Activated naive CD8-positive, alpha-beta T cell treated with anti-CD3 and anti-CD28 coated beads, Interleukin-2, amount 50 U/mL, for 16 hours (primary cell): ENCODE measurements at regions not wholly inside any gene's neighbourhood (a gene's known extent, or its start where the extent isn't known, plus 50 kb on each side); places are given as distances from the start of the nearest gene placed in this dataset.

ENCODE experiments used
- DNase-seq: peaks from one replicate; pipeline ENCODE4 v3.0.0-alpha.2; 2020; ENCODE audit warnings: low read depth, low spot score

DNA sequence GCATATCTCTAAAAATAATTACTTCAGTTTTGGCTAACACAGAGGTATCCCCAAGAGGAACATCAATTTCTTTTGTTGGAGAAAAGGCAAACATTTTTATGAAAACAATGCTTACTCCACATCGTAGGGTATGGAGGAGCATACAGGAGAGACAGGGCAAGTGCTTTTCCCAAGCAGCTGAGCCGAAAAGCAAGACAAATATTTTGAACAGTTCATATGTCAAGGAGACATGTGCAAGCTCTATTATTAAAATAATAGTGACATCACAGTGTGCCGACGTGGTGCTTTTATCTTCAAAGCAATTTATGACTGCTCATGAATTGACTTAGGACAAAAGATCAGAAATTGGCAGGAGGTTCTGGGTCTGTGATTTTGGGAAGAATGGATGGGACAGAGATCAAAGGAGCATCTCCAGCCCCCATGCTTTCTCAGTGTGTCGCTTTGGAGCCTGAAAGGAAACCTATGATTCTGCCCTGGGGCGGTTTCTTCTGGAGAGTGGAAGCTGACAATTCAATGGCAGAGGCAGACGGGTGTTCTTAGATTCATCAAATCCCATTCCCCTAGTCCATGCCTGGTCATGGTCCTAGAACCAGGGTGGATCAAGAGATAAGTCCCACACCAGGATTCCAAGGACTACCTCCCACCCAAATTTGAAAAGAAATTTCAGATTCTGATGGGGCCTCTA, 97.1 kb downstream of the JCAD start:
- no peak for DNase-seq

DNA sequence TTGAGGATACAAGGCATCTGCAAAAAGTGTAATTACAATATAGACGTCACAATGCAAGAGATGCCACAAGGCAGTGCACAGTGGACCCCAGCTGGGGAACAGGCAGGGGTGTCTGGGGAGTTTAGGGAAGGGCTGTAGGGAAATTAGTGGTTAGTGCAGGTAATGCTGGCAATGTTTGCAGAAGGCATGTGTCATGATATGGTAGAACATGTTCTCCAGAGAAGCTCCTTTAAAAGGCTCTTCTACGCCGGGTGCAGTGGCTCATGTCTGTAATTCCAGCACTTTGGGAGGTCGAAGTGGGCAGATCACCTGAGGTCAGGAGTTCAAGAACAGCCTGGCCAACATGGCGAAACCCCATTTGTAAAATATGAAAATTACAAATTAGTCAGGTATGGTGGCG, 98.0 kb downstream of the JCAD start:
- DNase-seq = no peak

DNA sequence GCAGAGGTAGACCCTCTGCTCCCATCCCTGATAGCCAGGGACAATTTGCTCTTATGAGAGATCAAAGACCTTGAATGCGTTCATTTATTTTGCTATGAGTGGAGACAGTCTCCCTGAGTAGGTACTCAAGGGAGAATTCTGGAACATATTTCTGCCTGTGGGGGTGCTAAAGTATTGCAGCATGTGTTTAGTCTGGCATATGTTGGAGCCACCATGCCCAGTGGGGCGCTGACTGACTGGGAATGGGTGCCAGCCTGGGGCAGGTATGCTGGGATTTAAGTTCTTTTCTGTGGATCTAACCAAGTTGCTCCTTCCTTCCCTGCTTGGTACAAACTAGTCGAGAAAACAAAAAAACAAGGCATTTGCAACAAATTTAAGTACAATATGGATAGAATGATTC, 99.1 kb downstream of the JCAD start:
- DNase-seq = no peak

DNA sequence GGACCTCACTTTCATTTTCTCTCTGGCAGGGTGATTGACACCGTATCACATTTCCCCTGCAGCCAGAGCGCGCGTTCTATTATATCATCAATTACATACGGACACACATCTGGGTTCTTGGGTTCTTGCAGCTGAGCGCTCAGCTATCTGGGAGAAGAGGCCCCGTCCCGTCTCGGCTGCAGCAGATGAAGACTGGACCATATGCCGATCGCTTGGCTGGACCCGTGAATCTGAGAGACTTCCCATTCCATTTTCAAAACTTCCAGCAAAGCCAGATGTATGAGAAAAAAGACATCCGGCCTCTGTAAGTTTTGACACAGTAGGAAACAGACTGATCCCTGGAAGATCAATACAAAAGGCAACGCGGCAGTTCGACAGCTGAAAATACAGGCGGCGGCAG, 99.8 kb downstream of the JCAD start:
- DNase-seq = no peak

DNA sequence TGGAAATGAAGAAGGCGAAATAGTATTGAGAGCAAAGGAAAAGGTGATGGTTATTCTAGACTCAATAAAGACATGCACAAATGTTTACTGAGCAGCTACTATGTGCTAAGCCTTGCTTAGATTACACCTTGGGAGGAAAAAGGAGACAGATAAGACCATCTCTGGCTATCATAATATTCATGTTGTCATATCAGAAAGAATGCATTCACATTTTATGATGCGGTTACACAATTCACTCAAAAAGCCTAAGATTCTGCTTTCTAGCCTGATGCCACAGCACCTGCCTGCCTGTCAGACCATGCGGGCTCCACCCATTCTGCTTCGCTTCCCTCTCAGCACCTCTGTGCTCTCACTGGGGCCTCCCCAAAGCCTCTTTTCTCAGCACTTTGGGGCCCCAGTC, 100.9 kb downstream of the JCAD start:
- no peak for DNase-seq

DNA sequence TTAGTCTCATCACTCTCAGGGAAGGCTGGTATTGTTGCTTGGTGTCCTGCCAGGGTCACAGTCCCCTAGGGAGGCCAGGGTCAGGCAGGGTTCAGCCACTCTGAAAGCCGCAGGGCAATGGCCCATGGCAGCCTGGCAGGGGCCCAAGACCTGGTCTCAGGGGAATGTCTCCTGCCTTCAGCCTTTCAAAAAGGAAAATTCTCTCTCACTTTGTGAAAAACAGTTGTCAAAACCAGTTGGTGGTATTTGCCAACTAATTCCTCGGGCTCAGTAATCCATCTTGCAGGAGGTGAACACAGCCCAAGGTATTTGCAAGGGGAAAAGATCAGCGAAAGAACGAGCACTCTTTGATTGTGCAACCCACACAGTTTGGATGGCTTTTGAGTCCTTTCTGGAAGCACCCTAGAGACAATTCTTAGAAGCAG, 101.5 kb downstream of the JCAD start:
- DNase-seq = no peak

DNA sequence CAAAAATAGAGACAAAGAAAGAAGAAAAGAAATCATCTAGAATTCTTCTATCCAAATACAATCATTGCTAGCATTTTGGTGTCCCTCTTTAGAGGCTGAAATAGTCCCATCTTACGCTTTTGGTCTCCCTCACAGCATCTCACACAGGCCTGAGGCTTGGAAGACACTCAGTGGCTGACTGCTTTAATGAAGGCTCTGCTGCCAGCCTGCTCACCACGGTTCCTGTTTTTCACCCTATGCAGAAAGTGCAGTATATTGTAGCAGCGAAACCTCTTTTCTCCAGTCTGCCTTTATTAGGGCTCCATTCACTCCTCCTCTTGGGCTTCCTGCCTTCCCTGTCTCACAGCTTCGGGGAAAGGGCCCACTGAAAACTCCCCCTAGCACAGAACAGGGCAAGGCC, 102.2 kb downstream of the JCAD start:
- DNase-seq = no peak

DNA sequence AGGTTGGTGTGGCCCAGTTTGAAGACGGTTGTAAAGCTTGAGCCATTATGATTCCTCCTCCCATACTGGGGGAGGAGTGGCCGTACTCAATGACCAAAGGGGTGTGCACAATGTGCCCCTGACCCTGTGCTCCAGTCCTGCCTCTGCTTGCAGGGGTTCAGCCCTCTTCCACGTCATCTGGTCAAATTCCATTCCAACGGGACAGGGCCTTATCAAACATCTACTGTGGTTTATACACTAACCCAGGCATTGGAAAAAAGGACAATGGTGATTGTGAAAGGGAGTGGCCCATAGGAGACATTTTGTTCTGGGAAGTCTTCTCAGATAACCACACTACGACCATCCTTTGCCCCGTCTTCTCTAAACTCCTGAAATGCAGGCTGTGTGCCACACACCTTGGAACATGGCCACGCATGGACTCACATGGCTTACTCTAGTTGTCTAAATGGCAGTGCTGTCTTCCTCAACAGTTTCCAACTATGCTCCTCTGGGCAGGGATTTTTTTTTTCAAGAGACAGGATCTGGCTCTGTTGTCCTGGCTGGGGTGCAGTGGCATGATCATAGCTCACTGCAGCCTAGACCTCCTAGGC, 103.0 kb downstream of the JCAD start:
- no peak for DNase-seq

DNA sequence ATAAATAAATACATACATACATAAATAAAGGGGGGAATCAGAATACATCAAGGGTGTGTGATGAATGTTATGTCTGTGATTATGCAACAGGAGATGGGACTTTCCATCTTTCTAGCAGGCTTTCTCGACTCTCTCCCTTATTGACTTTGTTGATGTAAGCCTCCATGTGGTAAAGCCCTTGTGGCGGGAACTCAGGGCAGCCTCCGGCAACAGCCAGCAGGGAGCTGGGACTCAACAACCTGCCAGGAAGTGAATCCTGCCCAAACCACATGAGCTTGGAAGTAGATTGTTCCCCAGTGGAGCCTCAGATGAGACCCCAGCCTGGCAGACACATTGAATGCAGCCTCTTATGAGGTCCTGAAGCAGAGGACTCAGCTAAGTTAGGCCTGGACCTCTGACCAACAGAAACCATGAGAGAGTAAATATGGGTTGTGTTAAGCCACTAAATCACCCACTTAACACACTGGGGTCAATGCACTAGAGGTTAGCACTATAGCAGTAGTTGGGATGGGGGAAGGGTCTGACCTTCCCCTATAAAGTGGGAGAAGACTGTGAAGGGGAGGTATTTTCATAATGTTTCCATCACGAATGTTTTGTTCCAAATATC, 104.0 kb downstream of the JCAD start:
- DNase-seq = no peak

DNA sequence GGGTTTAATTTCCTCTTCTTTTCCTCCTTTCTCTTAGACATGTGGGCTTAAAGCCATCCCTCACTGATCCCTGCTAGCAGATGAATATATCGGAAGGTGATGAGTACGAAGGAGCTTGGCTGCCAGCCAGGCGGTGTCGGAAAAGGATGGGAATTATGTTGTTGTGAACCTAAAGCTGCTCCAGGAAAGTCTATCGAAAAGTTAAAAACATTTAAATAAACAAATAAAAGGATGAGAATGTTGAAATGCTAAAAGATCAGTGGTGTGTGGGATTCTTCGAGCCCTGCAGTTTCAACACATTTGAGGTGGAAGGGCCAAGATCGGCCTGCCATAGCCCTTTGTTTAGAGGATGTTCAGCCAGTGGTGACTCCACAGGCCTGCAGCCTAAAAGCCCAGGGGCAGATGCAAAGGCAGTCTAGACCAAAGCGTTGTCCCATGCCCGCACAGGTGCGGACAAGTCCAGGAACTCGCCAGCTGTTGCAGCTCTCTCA, 107.9 kb downstream of the JCAD start:
- DNase-seq = no peak

DNA sequence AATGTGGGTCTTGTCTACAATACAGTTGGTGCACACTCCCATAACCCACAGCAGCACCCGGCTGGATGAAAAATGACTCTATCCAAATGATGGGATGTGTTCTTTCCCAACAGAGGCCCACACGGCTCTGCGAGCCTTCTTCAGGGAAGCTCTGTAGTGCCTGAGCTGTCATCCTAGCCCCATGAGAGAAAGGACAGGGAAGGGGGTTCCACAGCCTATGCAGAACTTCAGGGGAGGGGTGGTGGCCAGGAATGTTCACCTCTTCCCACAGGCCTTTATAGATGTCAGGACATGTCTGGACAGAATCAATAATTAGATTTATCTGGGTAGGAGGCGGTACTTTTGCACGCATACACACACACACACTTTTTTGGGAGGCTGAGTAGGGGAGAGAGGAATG, 109.0 kb downstream of the JCAD start:
- DNase-seq = no peak

DNA sequence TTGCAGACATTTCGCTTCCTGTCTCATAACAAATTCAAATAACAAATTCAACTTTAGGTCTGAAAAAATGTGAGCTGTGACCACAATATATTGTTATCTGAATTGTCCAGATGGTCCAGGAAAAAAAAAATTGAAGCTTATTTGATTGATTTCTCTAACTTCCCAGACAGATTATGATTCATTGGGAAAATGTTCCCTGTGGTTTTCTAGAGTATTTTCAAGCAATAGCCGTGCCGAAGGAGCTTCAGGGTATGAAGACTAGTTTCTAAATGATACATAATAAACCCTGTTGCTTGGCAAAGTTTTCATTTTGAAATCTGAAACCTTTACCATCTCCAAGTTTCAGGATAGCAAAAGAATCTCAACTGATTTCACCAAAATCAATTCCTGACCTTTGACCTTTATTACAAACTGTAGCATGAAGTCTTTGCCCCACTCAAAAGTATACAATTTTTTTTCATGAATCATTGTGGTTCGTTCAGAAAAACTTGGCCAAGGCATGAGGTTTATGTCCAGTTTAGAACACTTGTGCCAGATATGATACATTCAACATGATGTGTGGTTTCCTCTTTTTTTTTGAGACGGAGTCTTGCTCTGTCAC, 109.9 kb downstream of the JCAD start:
- no peak for DNase-seq

DNA sequence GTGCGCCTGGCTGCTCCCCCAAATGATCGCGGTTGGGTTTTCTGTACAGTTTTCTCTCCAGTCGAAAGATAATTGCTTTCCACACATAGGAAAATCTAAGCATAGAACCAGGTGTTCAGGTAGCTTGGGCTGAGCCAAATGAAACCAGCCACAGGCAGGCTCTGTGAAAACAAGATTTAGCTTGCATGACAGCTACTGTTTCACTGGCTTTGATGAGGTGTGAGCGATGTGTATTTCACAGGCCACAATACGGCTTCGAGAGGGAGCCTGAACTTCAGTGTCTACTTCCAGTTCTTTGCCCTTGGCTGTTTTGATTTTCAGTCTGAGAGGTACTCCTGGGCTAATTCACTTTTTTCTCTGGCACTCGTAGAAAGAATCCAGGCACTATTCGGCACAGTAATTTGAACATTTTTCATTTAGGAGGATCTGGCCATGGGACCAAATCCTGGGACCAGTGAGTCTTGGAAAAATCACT, 110.5 kb downstream of the JCAD start:
- DNase-seq = no peak

DNA sequence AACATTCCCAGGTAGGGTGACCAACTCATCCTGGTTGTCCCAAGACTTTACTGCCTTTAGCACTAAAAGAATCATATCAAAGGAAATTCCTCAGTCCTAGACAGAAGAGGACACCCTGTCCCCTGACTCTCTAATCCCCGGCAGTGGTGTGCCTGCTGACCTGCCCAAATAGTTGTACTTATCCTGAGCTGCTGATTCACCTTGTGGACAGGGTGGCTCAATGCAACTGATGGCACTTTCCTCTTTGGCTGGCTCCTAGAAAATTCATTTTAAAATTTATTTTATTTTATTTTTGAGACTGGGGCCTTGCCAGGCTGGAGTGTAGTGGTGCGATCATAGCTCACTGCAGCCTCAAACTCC, 111.7 kb downstream of the JCAD start:
- no peak for DNase-seq

DNA sequence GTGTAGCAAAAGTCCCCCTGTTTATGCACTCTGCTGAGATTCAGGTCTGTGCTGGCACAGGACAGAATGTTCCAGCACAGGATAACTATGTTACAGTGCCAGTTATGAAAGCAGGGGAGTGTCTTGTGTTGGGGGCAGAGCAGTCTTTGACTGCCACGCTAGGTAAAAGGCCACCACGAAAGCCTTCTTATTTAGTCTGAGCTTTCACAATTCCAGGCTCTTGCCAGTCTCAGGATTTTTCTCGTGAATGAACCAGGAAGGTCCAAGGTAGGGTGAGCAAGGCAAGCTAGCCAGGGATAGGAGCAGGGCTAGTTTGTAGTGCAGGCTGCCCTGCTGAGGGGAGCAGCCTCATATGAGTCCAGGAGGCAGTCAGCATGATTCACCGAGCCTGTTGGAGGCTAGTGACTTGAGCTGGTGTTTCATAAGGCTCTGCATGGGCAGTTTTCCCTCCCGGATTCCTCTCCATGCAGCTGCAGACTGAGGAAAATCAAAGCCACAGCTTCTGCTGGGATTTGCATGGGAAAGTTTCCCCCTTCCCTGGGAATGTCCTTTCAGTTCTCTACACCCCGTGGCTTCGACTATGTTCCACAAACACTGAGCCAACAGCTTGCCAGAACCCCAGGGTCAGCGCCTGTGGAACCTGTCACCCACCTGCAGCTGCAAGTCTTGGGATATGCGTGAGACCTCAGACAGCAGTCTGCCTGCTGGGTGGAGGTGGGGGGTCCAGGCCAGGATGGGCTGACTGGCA, 112.3 kb downstream of the JCAD start:
- no peak for DNase-seq

DNA sequence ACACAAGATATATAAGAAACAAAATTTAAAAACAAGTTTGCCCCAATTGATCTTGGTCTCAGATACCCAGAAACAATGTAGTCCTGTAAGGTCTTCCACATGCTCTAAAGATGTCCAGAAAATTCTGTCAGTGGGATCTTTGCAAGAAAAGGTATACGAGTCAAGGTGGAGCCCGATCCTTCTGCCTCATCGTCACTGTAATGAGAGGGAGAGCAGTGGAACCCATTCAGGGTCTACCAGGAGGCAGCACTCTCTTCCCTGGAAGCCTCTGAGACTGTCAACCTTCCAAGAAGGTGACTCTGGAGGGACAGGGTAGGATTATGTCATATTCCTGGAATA, 112.8 kb downstream of the JCAD start:
- DNase-seq = no peak

DNA sequence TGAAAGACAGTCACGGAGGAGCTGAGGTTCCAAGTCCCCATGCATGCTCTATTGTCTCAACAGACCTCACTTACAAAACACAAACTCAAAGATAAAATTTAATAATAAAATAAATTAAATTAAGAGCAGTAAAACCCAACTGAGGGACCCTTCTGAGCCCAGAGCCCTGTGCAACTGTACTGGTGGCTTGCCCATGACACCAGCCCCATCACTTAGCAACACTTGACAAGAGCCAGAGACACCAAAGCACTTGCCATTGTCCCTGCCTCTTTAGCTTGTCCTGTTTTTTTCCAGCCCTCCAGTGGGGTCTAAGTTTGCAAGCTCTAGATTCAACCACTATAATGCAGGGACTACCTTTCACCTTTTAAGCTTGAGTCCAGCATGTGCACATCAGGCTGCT, 117.9 kb downstream of the JCAD start:
- DNase-seq = no peak

DNA sequence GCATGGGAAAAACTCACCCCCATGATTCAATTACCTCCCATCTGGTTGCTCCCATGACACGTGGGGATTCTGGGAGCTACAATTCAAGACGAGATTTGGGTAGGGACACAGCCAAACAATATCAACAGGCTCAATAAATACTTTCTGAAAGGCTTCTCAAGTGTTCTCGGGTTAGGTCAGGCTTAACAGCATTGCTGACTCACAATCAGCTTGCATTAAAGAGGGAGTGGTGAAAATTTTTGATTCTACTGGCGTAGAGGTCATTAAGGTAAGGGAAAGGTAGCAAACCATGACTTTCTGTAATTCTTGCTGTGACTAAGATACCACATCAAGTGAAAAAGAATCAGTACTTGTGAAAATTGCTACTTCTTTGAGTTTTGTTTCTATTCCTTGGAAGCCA, 126.4 kb downstream of the JCAD start:
- DNase-seq = no peak

DNA sequence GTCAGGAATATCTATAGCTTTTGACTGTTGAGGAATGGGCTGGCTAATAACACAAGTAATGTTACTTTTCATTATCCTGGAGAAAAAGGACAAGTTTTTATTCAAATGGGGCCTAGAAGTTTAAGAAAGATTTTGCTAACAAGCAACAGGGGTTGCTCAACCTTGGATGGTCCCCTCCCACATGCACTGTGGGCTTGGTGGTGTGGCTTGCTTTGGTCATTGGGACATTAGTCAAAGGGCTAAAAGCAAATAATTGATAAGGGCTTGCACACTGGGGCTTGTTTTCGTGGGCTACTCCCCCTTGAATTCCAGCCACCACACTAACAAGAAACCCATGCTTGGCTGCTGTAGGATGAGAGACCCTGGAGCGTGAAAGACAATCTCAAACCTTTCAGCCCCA, 127.6 kb downstream of the JCAD start:
- no peak for DNase-seq

DNA sequence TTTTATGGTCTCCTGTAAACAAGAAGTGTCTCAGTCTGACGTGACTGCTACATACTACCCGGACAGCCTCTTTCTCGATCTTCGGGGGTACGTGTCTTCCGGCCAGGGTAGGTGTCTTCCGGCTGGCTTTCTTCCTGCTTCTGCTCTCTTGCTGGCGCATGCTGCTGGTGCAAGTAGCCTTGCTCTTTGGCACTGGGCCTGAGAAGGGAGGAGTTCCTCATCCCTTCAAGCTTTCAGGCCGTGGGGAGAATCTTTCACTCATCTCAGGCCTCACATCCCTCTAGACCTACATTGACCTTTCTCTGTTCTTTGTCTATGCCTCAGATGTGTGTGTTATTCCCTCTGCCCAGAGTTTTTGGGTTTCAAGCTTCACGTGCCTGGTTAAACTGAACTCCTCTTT, 130.4 kb downstream of the JCAD start:
- no peak for DNase-seq

DNA sequence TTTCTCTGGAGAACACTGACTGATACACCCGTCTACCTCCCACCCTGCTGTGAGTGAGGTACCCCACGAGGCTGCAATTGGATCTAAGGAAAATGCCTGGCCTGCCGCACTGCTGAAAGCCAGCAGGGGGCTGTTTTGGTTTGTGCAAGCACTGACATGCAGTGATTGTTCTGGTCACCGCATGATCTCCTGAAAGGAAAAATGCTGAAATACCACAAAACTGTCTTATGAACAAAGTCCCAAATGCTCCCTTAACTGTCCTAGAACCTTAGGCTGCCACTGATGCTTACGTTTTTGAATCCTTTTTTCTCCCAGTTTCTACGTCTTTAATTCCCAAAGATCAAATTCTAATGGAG, 132.7 kb downstream of the JCAD start:
- no peak for DNase-seq
